SKM-1 (cell line): ENCODE measurements at regions not wholly inside any gene's neighbourhood (a gene's known extent, or its start where the extent isn't known, plus 50 kb on each side); places are given as distances from the start of the nearest gene placed in this dataset.

ENCODE experiments used
- DNase-seq: peaks from one replicate; lab custom pipeline; 2025; ENCODE audit not compliant: unreplicated experiment; lab: John Stamatoyannopoulos, UW

GRCh38 chr13:107231944-107232343 is 664.0 kb upstream of the ARGLU1 start:
- DNase-seq, result no peak

DNA sequence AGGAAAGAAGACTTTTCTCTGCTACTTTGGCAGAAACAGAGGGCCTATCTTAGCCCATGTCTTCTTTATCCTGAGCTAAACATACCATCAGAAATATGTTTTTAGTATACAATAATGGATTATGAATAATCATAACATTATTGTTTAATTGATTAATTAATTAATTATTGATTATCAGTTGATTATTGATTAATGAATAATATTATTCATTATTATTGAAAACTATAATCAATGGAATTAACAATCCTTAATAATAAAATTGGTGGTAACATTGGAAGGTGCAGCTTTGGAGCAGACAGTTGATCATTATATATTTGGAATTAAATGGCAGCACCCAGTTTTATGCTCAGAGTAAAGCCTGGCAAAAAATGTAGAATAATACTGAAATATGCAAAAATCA is 655.9 kb upstream of the ARGLU1 start:
- DNase-seq, result no peak

DNA sequence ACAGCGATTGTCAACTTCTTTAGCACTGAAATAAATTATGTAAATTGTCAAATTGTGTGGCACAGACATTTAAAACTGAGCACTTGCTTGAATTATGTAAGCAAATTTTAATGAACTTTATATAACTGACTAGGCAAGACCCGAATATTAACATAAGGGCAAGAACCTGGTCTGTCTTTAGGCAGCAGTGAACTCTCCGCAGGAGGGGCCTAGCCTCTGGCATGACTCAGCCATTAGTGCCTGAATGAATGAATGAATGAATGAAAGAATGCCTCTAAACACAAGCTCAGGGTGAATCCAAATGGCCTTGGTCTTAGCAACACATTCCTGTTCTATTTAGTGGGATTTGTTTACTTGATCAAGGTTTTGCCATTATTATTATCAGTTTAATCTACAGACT is 654.7 kb upstream of the ARGLU1 start:
- DNase-seq, result no peak

- no peak for DNase-seq
Measured at GRCh38 chr13:107220245-107220644, 652.3 kb upstream of the ARGLU1 start.

DNA sequence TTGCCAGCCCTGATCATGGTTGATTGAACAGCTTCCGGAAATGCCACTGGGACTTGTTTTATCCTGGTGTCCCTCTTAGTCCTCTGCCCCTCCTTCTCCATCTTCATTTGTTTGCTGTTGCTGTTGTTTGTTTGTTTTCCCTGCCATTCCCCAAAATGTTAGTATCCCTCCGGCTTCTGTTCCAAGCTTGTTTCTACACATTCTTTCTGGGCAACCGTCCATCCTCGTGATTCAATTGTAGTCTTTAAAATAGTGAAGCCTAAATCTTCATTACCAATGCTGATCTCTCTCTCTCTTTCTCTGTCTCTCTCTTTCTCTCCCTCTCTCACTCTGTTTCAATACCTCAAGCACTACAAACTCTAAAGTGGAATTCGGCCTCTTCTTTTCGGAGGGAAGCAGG is 649.3 kb upstream of the ARGLU1 start:
- DNase-seq, result no peak

DNA sequence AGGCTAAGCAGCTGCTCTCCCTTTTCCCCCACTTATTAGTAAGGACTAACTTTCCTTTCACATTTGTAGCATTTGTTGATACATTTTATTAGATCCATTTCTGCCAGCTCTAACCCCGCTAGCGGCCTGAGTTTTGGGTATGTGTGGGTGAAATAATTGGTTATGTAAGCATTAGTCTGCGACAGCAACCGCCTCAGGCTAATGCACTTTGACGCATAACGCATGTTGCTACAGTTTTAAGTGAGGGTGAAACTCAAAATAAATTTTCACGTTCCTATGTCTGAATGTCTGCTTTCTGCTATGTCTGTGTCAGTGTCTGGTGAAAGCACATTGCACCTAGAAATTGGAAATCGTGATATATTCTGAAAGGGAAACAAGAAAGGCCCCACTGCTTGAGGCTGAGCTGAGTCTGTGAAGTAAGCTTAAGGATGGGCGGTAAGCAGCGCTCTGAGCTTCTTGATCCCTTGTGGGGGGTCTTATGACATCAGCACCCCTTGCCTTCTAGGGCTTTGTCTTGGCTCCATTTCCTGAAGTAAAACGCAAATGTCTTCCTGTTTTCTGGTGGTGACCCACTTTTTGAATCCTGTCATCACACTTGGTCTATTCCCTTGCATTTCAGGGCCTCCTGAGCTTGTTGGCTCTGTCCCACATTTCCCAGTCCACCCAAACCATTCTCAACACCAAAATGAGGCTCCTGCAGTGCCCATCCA is 648.3 kb upstream of the ARGLU1 start:
- no peak for DNase-seq

- peak; percentile 39 for DNase-seq
Measured at GRCh38 chr13:107211073-107211472, 643.1 kb upstream of the ARGLU1 start.

GRCh38 chr13:107210723-107211030 is 642.7 kb upstream of the ARGLU1 start:
- DNase-seq, result no peak

DNA sequence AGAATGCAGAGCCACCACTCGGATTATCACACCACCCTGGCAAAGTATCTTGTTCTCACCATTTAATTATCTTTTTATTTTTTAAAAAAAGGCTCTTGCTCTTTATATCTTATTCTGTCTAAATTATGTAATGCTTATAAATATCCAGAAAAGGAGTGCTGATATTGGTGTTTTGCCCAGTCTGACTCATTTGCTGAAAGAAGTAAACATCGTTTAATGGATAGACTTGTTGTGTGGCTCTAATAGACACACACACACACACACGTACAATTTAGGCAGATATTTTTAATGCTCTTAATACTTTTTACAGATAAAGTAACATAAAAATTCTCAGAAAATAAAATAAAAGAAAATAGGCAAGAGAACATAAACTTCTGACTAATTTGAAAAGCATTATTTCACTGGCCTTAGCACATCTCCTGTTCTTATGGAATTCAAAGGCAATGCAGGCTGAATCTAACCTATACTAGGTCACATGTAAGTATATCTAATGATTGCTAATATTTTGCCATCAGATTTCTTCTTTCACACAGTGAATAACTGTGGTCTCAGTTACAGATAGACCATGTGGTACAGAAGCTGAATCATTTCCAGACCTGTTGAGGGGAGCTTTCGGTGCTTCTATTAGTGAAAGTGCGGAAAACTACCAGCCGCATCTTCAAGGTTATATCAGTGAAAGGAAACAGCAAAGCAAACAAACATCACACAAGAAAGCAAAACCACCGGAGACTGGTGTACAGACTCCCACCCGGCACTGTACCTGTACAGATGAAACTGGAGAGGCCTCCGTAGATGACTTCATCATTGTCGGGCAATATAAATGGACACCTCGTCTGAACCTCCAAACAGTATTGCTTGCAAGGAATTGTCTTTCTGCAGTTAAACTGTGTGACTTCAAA is 642.1 kb upstream of the ARGLU1 start:
- no peak for DNase-seq

DNA sequence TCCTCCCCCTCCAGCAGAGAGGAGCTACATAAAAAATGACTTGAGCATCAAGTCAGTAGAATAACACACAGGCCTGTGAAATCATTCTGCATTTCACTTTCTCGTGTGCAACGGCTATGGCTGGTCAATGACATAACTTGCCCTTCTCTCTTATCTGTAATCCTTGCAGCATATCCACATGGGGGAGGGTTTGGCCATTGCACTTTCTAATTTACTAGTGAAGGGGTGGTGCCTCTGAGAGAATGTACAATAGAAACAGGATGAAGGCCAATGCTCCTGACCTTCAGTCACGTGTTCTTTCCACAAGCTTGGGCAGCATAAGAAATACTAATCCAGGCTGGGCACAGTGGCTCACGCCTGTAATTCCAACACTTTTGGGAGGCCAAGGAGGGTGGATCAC is 641.0 kb upstream of the ARGLU1 start:
- DNase-seq, result no peak

DNA sequence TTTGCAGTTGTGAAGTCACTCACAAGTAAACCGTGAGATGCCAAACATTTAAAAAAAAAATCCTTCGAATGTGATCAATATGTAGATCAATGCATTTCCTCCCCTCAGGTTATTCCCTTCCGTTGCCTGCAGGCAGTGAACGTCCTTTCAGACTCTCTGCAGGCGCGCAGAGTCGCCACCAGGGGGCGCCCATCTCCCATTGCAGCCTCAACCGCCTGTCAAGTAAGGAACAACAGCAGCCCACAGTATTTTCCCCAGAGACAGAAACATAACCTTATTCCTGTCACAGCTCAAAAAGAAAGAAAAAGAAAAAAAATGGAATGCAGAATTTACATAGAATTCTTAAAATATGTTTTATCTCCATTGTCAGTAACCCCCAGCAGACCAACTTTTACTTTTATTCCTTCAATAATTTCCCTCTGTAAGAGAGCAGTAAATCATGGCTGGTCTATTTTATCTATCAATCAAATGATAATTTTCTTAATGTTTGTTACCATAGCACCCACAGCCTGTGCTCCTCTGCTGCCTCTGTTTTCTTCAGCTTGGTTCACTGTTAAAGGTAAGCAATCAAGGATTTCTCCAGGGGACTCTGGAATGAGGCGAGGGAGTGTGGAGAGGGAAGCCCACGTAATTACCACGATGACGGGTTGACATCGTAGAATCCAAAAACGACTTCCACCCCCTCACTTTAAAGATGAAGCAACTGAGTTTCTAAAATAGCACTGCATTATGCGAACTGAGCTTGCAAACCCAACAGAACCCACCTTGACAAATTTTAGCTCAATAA is 637.6 kb upstream of the ARGLU1 start:
- peak; percentile 27 for DNase-seq

DNA sequence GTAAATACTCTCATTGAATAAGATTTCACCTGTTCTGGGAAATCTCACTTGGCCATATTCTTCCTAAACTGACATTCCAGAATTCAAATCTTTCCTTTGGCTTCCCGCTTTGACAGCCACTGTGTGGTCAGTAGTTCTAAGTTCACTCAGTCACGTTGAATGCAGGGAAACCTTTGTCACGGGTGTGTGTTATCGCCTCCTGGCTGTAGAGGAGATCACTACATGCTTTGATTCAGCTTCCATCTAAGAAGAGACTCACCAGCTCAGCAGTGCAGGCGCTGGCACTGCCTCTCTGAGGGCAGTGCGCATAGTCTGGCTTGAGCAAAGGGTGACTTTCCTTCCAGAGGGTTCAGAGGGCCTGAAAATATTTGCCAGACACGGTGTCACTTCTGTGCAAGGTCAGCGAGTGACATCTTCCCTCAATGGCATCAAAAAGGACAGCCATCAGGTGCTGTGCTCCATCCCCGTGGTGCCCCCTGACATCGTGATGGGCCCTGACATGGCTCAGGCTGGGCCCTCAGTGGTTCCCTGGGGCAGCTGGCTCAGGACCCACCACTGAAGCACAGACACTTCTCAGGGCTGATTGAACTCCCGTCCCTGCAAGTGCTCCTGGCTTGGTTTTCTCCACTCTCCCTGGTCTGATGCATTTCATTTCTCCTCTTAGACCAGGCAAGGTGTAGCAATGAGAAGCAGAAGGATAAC is 635.4 kb upstream of the ARGLU1 start:
- no peak for DNase-seq

DNA sequence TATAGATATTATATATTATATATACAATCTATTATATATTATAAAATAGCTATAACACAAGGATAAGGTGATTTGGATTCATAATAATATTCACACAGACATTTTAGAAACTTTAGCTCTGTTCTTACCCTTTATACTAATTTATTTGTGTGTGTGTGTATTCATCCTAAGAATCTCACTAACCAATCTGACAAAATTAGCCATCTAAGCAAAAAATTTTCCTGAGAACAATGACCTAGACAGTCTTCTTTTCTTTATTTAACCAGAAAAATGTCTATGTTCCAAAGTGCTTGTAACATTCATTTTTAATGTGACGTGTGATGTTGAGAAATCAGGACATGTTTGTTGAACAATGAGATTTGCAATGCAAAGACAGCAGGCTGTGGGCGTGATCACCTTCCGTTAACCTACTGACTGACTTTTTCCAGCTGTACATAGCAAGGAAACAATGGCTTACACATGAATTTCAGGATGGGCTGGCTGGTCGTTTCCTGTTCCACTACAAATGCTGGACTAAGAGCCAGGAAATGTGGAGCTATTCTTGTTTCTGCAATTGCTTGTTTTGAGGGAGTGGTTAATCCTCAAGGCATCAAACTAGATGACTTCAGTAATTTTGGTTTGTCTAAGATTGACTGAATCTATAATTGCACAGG is 634.6 kb upstream of the ARGLU1 start:
- DNase-seq, result no peak

DNA sequence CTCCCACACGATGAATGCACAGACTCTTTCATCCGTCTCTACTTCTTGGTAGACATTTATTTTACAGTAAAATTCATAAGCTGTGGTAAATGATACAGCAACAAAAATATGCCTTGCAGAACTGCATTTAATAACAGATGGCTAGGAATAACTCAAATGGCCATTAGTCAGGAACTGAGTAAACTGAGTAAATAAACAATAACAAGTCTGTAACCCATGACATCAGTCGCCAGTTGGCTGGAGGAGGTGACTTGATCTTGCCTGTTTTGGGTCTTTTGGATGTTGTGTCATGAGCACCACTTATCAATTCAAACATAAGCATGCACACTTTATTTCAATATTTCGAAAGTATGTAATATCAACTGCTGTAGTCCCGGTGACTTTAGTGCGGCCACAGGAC is 632.6 kb upstream of the ARGLU1 start:
- DNase-seq, result no peak

GRCh38 chr13:107192289-107192688 is 624.4 kb upstream of the ARGLU1 start:
- DNase-seq, result no peak

GRCh38 chr13:107190065-107190464 is 622.1 kb upstream of the ARGLU1 start:
- DNase-seq, result no peak

DNA sequence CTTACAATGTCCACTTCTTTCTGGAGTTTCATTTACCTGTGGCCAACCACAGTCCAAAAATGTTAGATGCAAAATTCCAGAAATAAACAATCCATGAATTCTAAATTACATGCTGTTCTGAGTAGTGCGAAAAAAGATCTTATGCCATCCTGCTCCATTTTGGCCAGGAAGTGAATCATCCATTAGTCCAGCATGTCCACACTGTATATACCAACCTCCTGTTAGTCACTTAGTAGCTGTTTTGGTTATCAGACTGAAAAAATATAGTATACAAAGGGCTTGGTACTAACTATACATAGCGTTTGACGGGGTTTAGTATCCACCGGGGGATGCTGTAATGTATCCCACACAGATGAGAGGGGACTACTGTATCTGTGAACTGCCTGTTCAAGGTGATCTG is 618.0 kb upstream of the ARGLU1 start:
- no peak for DNase-seq

DNA sequence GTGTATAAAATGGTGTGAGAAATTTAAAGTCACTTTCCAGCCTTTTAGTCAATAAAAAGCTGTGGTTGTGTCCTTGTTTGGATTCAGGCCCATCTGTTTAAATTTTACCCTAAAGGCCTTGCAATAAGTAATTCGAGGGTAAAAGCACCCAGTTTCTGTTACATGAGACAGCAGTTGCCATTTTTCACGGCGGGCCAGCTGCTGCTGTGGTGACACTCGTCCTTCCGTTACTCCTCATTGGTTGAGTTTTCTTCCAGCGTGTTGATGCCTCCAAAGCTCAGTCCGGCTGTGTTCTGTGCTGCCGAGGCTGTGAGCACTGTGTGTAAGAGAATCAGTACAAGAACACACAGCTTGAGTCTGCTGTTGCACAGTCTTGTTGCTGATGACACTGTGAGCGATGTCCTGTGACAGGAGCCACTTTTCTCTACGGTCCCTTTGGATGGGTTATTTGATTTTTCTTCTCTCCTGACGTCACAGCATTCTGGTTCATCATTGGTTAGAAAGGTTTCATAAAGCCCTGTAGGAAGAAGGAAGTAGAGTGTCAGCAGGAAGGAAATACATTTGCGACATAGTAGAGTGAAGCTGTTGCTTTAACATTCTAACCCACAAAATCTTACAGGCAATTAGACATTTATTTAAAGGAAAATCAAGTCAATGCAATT is 602.5 kb upstream of the ARGLU1 start:
- DNase-seq, result peak; percentile 19

GRCh38 chr13:107157271-107157670 is 589.3 kb upstream of the ARGLU1 start:
- DNase-seq, result no peak

DNA sequence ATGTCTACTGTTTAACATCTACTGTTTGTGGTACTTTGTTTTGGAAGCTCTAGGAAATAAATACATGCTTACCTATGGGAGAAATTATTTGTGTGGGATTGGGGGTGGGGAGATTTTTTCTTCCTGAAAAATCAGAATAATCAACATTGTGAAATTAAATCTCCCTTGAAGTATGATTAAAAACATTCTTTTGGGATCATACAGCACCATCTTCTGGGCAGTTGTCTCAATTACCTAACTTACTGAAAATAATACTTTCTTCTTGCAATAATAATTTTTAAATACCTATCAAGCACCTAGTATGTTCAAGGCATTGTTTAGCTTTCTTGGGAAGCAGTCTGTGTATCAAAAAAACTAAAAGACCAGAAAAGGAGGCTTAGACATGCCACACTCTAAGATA is 576.5 kb upstream of the ARGLU1 start:
- no peak for DNase-seq
